SU-DHL-6 (cell line): ENCODE measurements at regions not wholly inside any gene's neighbourhood (a gene's known extent, or its start where the extent isn't known, plus 50 kb on each side); places are given as distances from the start of the nearest gene placed in this dataset.

Experiments used
- H2AFZ ChIP-seq: fragments of 200-600 bp; sonication (generic); 2 replicates; pipeline ENCODE4 v1.6.1; 2014; ENCODE audit warnings: low read depth, mild to moderate bottlenecking, moderate library complexity, mixed read lengths, antibody characterized with exemption, low read length; ENCODE audit not compliant: severe bottlenecking
- H3F3A ChIP-seq: fragments of 200-600 bp; shearing (Covaris generic); 2 replicates; pipeline ENCODE4 v1.6.0; 2016; ENCODE audit warnings: antibody characterized with exemption, mild to moderate bottlenecking; ENCODE audit not compliant: insufficient read depth
- H3K27ac ChIP-seq: fragments of 200-600 bp; sonication (generic); 2 replicates; pipeline ENCODE4 v1.5.1; 2016; ENCODE audit warnings: low read depth, mild to moderate bottlenecking, low read length, moderate library complexity, mixed read lengths
- H3K27me3 ChIP-seq: fragments of 200-600 bp; sonication (generic), shearing (Covaris generic); 2 replicates; pipeline ENCODE4 v1.6.0; 2014; ENCODE audit warnings: mild to moderate bottlenecking, low read length
- H3K36me3 ChIP-seq: fragments of 200-600 bp; sonication (generic); 2 replicates; pipeline ENCODE4 v1.6.1; 2014; ENCODE audit warnings: mild to moderate bottlenecking, low read length, mixed read lengths
- H3K4me2 ChIP-seq: fragments of 300-600, 200-600 bp; shearing (Covaris generic), sonication (generic); 2 replicates; pipeline ENCODE4 v1.6.0; 2014; ENCODE audit warnings: low read length, low read depth, mild to moderate bottlenecking; ENCODE audit not compliant: poor library complexity, severe bottlenecking
- H3K4me3 ChIP-seq: fragments of 200-600 bp; sonication (generic); 2 replicates; pipeline ENCODE4 v1.5.1; 2014; ENCODE audit warnings: antibody characterized with exemption, low read length, mild to moderate bottlenecking, mixed read lengths; ENCODE audit not compliant: insufficient read depth, poor library complexity, severe bottlenecking
- H3K79me2 ChIP-seq: fragments of 200-600 bp; sonication (generic); 2 replicates; pipeline ENCODE4 v1.6.1; 2014; ENCODE audit warnings: mild to moderate bottlenecking, low read length, moderate library complexity; ENCODE audit not compliant: insufficient read depth
- H3K9ac ChIP-seq: fragments of 200-600 bp; sonication (generic); 2 replicates; pipeline ENCODE4 v1.7.0; 2014; ENCODE audit warnings: mild to moderate bottlenecking, low read length
- H3K9me2 ChIP-seq: fragments of 200-600 bp; sonication (generic); replicated peaks from 2 replicates; pipeline ENCODE4 v1.6.1; 2014; ENCODE audit warnings: low read length; ENCODE audit not compliant: insufficient read depth
- H3K9me3 ChIP-seq: fragments of 200-600 bp; sonication (generic); 2 replicates; pipeline ENCODE4 v1.6.1; 2014; ENCODE audit warnings: low read length, mixed read lengths; ENCODE audit not compliant: insufficient read depth
- H4K20me1 ChIP-seq: fragments of 200-600 bp; sonication (generic); 2 replicates; pipeline ENCODE4 v1.6.1; 2014; ENCODE audit warnings: low read depth, mild to moderate bottlenecking, antibody characterized with exemption, low read length, moderate library complexity, mixed read lengths
- EZH2phosphoT487 ChIP-seq: fragments of 200-600 bp; sonication (generic), shearing (Covaris generic); conservative IDR thresholded peaks from 2 replicates; pipeline ENCODE4 v1.6.1; 2018; ENCODE audit warnings: mild to moderate bottlenecking, antibody characterized with exemption, low read length, moderate library complexity, mixed read lengths
- TF ChIP-seq, protein P1 (sequence below): fragments of 200-600 bp; sonication (generic); IDR thresholded peaks from one replicate; pipeline ENCODE4 v1.5.1; 2017; ENCODE audit warnings: antibody characterized with exemption, mild to moderate bottlenecking, low read length, moderate library complexity; ENCODE audit not compliant: insufficient read depth, poor library complexity, severe bottlenecking

DNA sequence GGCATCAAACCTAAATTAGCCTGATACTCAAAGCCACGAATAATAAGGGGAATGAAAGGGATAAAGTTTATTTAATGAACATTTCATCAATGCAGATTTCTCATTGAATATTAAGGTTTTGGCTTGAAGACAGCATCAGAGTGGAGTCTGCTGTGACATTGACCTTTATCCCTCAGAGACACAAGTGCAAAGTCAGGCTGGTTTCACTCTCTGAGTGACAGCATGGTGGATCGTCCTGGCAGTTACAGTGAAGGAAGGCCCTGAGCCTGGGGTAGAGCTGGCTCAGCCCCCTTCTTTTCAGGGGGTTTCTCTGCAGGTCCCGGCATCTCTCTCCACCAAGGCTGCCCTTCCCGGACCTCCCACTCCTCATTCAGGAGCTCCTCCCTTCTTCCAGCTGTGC lies 503.1 kb downstream of the PREX1 start:
- no peaks in the 10 kb centered on the region for H3K79me2 ChIP-seq
- no peaks in the 10 kb centered on the region for H3K9me2 ChIP-seq
- no peak overlapping the region for H3K9ac ChIP-seq
- H3K4me2 ChIP-seq = no peak overlapping the region
- H3K9me3 ChIP-seq = no peaks in the 10 kb centered on the region
- no peak overlapping the region for H3K4me3 ChIP-seq
- H3K27me3 ChIP-seq = no peaks in the 10 kb centered on the region
- TF ChIP-seq EZH2phosphoT487 = no peak
- TF ChIP-seq, protein P1, sequence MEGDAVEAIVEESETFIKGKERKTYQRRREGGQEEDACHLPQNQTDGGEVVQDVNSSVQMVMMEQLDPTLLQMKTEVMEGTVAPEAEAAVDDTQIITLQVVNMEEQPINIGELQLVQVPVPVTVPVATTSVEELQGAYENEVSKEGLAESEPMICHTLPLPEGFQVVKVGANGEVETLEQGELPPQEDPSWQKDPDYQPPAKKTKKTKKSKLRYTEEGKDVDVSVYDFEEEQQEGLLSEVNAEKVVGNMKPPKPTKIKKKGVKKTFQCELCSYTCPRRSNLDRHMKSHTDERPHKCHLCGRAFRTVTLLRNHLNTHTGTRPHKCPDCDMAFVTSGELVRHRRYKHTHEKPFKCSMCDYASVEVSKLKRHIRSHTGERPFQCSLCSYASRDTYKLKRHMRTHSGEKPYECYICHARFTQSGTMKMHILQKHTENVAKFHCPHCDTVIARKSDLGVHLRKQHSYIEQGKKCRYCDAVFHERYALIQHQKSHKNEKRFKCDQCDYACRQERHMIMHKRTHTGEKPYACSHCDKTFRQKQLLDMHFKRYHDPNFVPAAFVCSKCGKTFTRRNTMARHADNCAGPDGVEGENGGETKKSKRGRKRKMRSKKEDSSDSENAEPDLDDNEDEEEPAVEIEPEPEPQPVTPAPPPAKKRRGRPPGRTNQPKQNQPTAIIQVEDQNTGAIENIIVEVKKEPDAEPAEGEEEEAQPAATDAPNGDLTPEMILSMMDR = no peak
- H3F3A ChIP-seq = no peaks in the 10 kb centered on the region
- no peaks in the 10 kb centered on the region for H4K20me1 ChIP-seq
- H2AFZ ChIP-seq = no peak overlapping the region
- H3K27ac ChIP-seq = no peak overlapping the region
- H3K36me3 ChIP-seq = no peaks in the 10 kb centered on the region

DNA sequence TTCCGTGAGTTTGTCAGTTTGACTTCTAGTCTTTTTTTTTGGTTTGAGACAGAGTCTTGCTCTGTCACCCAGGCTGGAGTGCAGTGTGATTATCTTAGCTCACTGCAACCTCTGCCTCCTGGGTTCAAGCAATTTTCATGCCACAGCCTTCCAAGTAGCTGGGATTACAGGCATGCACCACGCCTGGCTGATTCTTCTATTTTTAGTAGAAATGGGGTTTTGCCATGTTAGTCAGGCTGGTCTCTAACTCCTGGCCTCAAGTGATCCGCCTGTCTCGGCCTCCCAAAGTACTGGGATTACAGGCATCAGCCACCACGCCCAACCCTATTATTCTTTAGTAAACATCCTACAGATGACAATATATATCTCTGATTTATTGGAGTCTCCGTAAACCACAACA lies 506.5 kb downstream of the PREX1 start:
- TF ChIP-seq, protein P1 = no peak
- no peak for TF ChIP-seq EZH2phosphoT487
- H3K4me2 ChIP-seq = no peak overlapping the region
- H3K27me3 ChIP-seq = no peaks in the 10 kb centered on the region
- no peak overlapping the region for H3K27ac ChIP-seq
- H3K9ac ChIP-seq = no peak overlapping the region
- no peaks in the 10 kb centered on the region for H3K9me3 ChIP-seq
- no peak overlapping the region for H2AFZ ChIP-seq
- H3K9me2 ChIP-seq = no peaks in the 10 kb centered on the region
- H3K79me2 ChIP-seq = no peaks in the 10 kb centered on the region
- no peaks in the 10 kb centered on the region for H3F3A ChIP-seq
- H3K36me3 ChIP-seq = no peaks in the 10 kb centered on the region
- no peaks in the 10 kb centered on the region for H4K20me1 ChIP-seq
- no peak overlapping the region for H3K4me3 ChIP-seq

DNA sequence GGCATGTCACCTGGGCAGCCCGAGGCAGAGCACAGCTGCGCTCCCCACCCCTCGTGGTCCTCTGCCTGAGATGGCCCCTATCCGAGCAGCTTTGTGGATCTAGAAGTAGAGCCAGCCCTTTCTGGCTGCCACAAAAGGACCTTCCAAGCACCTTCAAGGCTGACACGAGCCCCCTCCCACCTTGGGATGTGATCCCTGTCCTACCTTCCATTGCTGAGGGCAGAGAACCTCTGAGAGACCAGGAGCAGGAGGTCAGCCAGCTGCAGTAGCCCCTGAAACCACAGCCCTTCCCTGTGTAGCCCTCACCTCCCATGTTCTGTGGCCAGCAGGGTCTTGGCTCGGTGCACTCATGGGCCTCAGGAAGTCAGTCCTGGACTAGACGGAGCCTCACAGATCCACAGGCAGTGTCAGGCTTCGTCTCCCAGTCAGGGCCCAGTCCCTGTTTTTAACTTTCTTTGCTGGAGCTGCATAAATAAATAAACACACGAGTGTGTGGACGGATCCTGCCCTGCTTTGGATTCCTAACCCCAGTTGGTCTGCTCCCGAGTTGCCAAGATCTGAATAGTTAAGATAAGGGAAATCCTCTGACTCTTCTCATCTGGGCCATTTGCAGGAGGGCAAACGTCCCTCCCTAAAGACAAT lies 507.7 kb downstream of the PREX1 start:
- Histone ChIP-seq H3F3A (no peaks in the 10 kb centered on the region), H2AFZ (no peak overlapping the region), H3K36me3 (no peaks in the 10 kb centered on the region), H3K79me2 (no peaks in the 10 kb centered on the region), H3K9ac (no peak overlapping the region), H3K9me2 (no peaks in the 10 kb centered on the region), H3K4me2 (no peak overlapping the region), H3K4me3 (no peak overlapping the region), H3K27ac (no peak overlapping the region), H4K20me1 (no peaks in the 10 kb centered on the region), H3K27me3 (no peaks in the 10 kb centered on the region), H3K9me3 (no peaks in the 10 kb centered on the region)
- no peak for TF ChIP-seq EZH2phosphoT487
- TF ChIP-seq, protein P1 = no peak

DNA sequence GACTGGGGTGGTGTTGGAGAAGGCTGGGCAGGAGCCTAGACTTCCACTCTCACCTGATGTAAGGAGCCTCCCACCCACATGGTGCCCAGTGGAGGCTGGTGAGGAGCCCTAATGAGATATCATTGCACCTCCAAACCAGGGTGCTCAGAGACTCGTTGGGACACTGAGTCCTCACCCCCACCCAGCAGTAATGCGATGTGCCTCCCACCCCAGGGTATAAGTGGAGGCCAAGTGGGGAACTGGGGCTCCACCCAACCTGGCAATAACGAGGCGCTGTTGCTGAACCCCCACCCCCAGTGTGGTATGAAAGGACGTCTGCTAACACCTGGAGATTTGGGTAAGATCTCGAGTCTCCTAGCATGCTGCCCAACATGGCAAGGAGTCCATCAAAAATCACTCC lies 510.2 kb downstream of the PREX1 start:
- TF ChIP-seq, protein P1 = no peak
- no peak for TF ChIP-seq EZH2phosphoT487
- no peak overlapping the region for H3K27ac ChIP-seq
- H3K9me2 ChIP-seq = no peaks in the 10 kb centered on the region
- no peak overlapping the region for H3K4me3 ChIP-seq
- H2AFZ ChIP-seq = no peak overlapping the region
- no peak overlapping the region for H3K4me2 ChIP-seq
- H3K36me3 ChIP-seq = no peaks in the 10 kb centered on the region
- no peaks in the 10 kb centered on the region for H3F3A ChIP-seq
- no peaks in the 10 kb centered on the region for H4K20me1 ChIP-seq
- H3K9ac ChIP-seq = no peak overlapping the region
- H3K27me3 ChIP-seq = no peaks in the 10 kb centered on the region
- no peaks in the 10 kb centered on the region for H3K9me3 ChIP-seq
- H3K79me2 ChIP-seq = no peaks in the 10 kb centered on the region
